ENCODE measurements at regions not wholly inside any gene's neighbourhood (a gene's known extent, or its start where the extent isn't known, plus 50 kb on each side); places are given as distances from the start of the nearest gene placed in this dataset.

GRCh38 chr18:31244771-31245394, 73.1 kb upstream of the DSG1 start:
- no peak for TF ChIP-seq CTCF (optimal IDR thresholded peaks at IDR 0.05 in 1 of 3, IDR thresholded peaks at IDR 0.05 in 1 of 3, conservative IDR thresholded peaks at IDR 0.05 in 1 of 3; ENCODE audit: extremely low read depth in 1 of 3, insufficient read depth in 2 of 3, low read length in 3 of 3)
- TF ChIP-seq EZH2 (IDR thresholded peaks at IDR 0.05; ENCODE audit: low read length) = no peak
